Activated effector memory CD4-positive, alpha-beta T cell treated with Interleukin-2 at 50 U/mL for 16 hours (primary cell): ENCODE measurements at regions not wholly inside any gene's neighbourhood (a gene's known extent, or its start where the extent isn't known, plus 50 kb on each side); places are given as distances from the start of the nearest gene placed in this dataset.

Experiments used
- DNase-seq: peaks from one replicate; pipeline ENCODE4 v3.0.0-alpha.2; 2020

GRCh38 chr2:81583311-81584108, 1279.0 kb upstream of the LRRTM1 start:
- DNase-seq: no peak

GRCh38 chr2:81576713-81577112, 1272.2 kb upstream of the LRRTM1 start:
- no peak for DNase-seq

DNA sequence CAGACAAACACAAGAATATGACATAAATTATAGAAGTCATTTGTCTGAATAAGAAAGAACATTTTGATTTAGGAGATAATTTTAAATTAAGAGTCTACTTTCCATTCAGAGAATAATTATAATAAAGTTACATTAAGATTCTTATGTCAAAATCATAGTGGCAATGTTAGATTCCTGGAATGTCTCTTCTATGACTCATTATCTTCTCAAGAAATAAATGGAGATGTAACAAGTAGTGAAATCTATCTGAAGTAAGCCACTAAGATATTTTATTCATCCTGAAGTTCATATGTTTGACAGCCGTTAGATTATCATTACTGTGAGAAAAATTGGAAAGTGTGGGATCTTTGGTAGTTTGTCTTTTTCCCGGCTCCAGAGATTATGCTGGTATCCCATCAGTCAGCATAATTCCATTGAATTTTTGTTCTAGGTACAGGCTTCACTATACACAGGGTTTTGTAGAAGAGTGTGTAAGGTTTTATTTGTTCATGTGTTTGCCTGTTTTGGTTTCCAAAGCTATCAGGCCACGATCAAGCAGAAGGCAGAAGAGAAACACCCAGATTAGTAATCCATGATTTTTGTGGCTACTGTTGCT, 1246.6 kb upstream of the LRRTM1 start:
- DNase-seq: no peak

DNA sequence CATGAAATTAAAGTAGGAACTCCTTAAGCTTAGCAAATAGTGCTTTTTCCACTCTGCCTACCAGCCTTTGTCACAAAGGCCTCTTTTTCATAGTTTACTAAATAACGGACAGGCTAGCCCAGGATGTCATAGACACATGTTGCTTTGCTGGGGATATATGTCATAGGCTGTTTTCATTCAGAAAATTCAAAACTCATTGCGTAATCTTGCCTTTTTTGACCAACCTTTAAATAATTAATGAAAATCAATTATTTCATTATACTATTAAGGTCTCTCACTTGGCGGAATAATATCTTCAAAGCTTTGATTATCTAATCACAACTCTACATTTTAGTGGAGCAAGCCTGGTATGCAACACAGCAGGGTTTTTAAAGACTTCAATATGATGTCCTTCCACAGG, 1245.7 kb upstream of the LRRTM1 start:
- no peak for DNase-seq

- DNase-seq: no peak
Measured at GRCh38 chr2:81549646-81550045, 1245.1 kb upstream of the LRRTM1 start.

GRCh38 chr2:81545626-81546025, 1241.1 kb upstream of the LRRTM1 start:
- DNase-seq: no peak

GRCh38 chr2:81542119-81542518, 1237.6 kb upstream of the LRRTM1 start:
- no peak for DNase-seq

GRCh38 chr2:81529944-81530343, 1225.4 kb upstream of the LRRTM1 start:
- DNase-seq: no peak

DNA sequence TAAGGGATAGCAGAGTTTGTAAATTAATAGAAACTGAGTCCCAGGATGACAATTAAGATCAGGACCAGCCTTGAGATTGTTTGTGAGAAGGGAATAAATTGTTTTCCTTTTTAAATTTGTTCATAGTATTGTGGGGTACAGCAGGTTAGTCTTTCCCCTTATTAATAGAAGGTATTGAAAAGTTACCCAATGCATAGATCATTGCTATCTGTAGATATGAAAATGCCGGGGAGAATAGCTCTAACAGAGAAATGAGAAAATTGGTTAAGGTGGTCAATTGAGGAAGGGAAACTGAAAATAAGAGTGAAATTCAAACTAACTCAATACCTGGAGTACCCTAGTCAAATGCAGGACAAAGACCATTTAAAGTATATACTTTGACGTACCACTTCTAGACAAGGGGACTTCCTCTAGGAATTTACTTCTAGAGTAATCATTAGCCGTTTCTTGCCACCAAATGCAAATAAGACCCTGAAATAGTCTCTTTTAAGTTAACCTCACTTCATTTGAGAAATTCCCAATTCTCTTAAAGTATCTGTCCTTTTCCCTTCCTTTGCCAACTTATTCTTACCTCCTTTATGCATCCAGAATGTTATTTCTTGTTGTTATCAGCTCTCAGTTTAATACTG, 1224.4 kb upstream of the LRRTM1 start:
- no peak for DNase-seq

DNA sequence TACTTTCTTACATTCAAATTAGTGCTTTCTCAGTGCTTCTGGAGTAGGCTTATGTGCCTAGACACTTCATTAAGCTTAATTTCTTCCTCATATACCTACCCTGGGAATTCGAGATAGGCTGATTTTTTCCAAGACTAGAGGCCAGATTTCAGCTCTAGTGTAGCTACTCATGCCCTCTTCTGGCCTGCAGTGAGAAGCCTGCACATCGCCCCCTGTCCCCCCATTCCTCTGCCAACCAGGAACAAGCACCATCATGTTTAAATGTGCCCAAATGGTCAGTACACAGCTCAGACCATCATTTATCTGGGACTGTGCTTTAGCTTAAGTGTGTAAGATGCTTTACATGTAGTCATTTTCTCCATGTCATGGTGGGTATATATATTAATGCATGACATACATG, 1218.8 kb upstream of the LRRTM1 start:
- no peak for DNase-seq

DNA sequence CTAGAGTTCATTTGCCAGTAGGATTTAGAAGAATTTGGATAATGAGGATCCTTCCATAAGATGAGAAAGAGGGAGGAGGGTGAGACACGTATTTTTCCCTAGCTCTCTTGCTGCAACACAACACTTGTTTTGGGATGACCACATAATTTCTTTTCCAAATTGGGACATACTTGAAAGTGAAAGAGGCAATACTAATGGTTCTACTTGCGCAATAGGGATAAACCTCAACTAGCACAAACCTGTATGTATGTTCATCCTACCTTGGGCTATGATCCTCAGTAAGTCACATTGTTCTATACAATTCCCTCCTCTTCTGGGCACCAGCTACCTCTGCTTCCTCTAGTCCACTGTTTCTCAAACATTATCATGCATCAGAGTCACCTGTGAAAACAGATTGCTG, 1208.8 kb upstream of the LRRTM1 start:
- no peak for DNase-seq

GRCh38 chr2:81505586-81505985, 1201.0 kb upstream of the LRRTM1 start:
- DNase-seq: no peak

DNA sequence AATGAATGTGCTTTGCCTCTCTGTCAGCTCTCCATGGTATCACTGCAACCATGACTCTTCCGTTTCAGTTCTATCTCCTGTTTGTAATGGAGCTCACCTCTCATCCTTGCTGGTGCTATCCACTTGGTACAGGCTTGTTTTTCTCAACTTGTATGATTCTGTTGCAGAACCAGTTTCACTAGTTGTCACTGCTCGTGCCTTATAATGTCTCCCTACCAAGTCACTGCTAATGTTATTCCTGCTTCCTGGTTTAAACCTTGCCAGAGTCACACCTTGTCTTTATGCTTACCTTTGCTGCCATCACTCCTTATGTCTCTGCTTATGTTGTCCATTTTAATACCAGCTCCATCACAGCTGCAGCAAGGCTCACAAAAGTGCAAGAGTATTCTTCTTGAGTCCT, 1191.0 kb upstream of the LRRTM1 start:
- no peak for DNase-seq

DNA sequence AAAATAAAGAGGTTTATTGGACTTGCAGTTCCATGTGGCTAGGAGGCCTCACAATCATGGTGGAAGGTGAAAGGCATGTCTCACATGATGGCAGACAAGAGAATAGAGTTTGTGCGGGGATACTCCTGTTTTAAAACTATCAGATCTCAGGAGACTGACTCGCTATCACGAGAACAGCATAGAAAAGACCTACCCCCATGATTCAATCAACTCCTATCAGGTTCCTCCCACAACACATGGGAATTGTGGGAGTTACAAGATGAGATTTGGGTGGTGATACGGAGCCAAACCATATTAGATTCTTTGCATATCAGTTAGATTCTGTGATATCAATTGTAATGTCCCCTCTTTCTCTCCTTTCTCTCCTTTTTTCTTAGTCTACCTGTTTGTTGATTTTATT, 1178.7 kb upstream of the LRRTM1 start:
- DNase-seq: no peak

DNA sequence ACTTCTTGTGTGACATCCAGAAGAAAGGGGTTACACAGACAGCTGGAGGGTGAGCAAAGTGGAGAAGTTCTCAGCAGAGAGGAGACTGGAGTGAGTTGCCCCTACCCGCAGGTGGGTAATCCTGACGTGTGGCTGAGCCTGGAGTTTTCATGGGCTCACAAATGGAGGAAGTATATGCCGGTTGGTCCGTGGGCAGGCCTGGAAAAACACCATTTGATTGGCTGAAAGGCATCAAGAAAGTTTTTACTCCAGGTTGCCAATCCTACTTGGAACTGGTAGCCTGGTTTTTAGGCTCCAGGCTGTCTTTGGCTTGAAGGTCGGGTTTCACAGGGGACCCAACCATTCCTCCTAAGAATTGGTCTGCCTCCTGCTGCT, 1177.4 kb upstream of the LRRTM1 start:
- DNase-seq: no peak

DNA sequence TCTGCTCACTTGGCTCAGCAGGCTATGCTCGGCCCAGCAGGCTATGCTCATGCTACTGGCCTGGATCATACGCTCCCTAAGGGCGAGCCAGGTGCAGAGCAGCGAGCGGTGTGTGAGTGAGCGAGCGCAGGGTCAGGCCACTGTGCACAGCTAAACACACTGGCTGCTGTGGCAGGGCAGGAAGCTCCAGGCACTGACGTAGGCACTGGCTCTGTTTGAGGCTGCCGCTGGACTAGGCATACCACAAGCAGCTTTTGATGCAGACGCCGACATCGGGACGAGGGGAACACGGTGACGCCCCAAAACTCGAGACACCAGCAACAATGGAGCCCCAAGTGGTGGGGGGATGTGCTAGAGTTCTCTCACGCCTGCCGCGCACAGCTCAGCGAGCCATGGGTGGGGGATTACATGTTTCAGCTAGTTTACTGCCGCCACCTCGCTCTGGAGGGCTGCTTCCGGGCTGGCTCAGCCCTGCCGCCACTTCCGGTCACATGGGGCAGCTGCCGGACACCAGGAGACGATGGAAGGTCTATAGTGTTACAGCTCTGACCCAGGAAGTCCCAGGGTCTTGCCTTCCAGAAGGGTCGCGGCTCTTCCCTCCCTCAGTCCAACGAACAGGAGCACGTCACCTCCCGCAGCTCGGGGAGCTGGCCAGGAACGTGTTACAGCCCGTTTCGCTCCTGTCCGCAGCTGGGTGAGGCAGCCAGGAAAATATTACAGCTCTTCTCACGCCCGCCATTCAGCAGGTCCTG, 1176.9 kb upstream of the LRRTM1 start:
- no peak for DNase-seq

DNA sequence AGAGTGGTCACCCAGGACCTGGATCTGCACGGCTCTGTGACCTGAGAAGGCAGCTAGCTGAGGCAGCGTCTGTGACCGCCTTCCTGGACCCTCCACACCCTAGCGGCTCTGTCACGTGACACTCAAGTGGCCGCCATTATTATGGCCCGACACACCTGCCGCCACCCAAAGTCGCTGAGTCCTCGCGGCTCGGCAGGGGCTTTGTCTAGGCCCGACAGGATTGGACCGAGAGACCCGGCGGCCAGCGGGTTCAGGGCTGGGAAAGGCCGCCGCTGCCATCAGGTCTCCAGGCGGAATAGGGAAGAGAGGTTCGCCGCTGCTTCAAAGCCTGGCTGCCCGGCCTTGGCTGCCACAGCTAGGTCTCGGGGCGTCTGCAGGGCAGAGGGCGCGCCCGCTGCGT, 1162.5 kb upstream of the LRRTM1 start:
- DNase-seq: no peak

DNA sequence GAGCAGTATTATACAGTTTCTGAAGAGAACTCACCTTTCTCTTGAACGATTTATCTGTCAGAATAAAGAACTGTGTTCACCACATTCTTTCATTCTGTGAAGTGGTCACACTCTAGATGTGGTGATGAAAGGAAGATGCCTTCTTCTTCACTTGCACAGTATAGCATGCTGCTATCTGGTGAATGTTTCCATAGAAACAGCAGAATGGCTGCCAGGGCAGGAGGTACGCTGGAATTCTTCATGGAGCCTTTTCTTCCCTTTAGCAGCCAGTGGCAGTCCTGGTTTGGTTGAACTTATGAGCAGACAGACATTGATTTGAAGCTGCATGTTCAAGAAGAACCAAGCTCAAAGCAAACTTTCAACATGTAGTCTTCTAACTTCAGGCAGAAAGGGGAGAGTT, 1157.9 kb upstream of the LRRTM1 start:
- no peak for DNase-seq

- no peak for DNase-seq
Measured at GRCh38 chr2:81445176-81445575, 1140.6 kb upstream of the LRRTM1 start.

DNA sequence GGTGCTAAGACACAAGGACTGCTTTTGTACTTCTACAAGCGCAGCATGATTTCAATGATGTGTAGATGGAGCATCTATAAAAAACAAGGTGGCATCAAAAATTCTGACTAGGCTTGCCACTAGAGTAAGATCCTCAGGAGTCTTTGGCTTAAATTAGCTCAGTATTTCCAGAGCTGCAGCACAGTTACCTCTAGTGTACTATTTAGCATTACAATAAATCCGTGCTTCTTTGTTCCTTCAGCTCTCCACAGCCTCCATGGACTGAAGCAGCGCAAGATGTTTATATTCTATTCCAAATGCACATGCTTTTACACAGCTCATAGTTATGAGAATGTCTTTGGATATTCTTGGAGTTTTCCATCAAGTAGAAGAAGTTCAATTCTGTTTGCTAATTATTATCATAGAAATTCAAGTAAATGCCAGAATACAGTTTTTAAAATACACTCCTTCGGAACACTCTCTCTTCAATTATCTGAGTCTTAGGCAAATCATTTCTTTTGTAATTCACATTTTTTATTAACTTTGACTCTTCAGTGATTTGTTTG, 1133.0 kb upstream of the LRRTM1 start:
- no peak for DNase-seq

GRCh38 chr2:81436256-81436655, 1131.7 kb upstream of the LRRTM1 start:
- no peak for DNase-seq

- no peak for DNase-seq
Measured at GRCh38 chr2:81412681-81413080, 1108.1 kb upstream of the LRRTM1 start.

GRCh38 chr2:81403508-81403907, 1099.0 kb upstream of the LRRTM1 start:
- DNase-seq: no peak
